Kidney (tissue), 13 donors: ENCODE measurements at regions not wholly inside any gene's neighbourhood (a gene's known extent, or its start where the extent isn't known, plus 50 kb on each side); places are given as distances from the start of the nearest gene placed in this dataset.

ENCODE experiments used
- DNase-seq, 5 donors: peaks; one replicate each; pipeline ENCODE4 v3.0.0-alpha.2; 2013 to 2020
- FAIRE-seq: peaks from 2 replicates; lab custom pipeline; 2012; peaks lifted over from hg19 to GRCh38; lab: Jason Lieb, UNC
- H3K27ac ChIP-seq, 2 donors: one replicate each; pipeline ENCODE4 v1.7.0; 2013; ENCODE audit warnings: low read depth in 2 of 2, low read length in 2 of 2, inconsistent platforms in 1 of 2
- H3K27me3 ChIP-seq: one replicate; pipeline ENCODE4 v1.7.1; 2013; ENCODE audit warnings: low read length, inconsistent platforms; ENCODE audit not compliant: control insufficient read depth, insufficient read depth
- H3K36me3 ChIP-seq, 3 donors: one replicate each; pipeline versions ENCODE4 v1.7.0 to v1.7.1; 2013; ENCODE audit warnings: low read length in 3 of 3, control low read depth in 1 of 3, inconsistent platforms in 1 of 3; ENCODE audit not compliant: insufficient read depth in 3 of 3, control insufficient read depth in 2 of 3
- H3K4me1 ChIP-seq, 3 donors: one replicate each; pipeline versions ENCODE4 v1.7.0 to v1.7.1; 2013; ENCODE audit warnings: low read length in 3 of 3, inconsistent platforms in 1 of 3, low read depth in 1 of 3; ENCODE audit not compliant: control insufficient read depth in 2 of 3, insufficient read depth in 2 of 3
- H3K4me3 ChIP-seq, 3 donors: one replicate each; pipeline versions ENCODE4 v1.7.0 to v1.8.1; 2013; ENCODE audit warnings: low read length in 3 of 3, control low read depth in 1 of 3, inconsistent platforms in 1 of 3
- H3K9ac ChIP-seq, 3 donors: one replicate each; pipeline versions ENCODE4 v1.7.0 to v1.7.1; 2013; ENCODE audit warnings: low read length in 3 of 3, control low read depth in 1 of 3, inconsistent platforms in 1 of 3
- H3K9me3 ChIP-seq, 3 donors: one replicate each; pipeline versions ENCODE4 v1.7.0 to v1.7.1; 2013; ENCODE audit warnings: low read length in 3 of 3, control low read depth in 1 of 3, inconsistent platforms in 1 of 3; ENCODE audit not compliant: control insufficient read depth in 2 of 3, insufficient read depth in 1 of 3
- CTCF ChIP-seq: IDR thresholded peaks from 3 replicates; pipeline ENCODE4 v1.5.1; 2012; ENCODE audit warnings: mild to moderate bottlenecking, moderate library complexity, borderline replicate concordance; ENCODE audit not compliant: insufficient read depth; ENCODE audit errors: extremely low read depth
- intact Hi-C: fragments of 100-400 bp; cut with DNase I; formaldehyde crosslinking; loops from one replicate; pipeline ENCODE4 v1.11.1; 2022
- donor health status: control.
- donor health status: control.
- donor health status: control.
- donor health status: control.
- donor health status: control.
- donor health status: DM: yes; HTN: yes; CAD: no.
- donor health status: Normal renal cell carcinoma (clear cell type).

- no peak overlapping the region for H3K27ac ChIP-seq
- no peaks in the 10 kb centered on the region for H3K36me3 ChIP-seq
- no peaks in the 10 kb centered on the region for H3K4me1 ChIP-seq
- H3K4me3 ChIP-seq = no peak overlapping the region
- H3K27me3 ChIP-seq = no peaks in the 10 kb centered on the region
- FAIRE-seq = no peak
- peaks cover 0 to 4% (median 0%) of the 10 kb centered on the region in 3 donors for H3K9me3 ChIP-seq
- H3K9ac ChIP-seq = no peak overlapping the region
- no peak for TF ChIP-seq CTCF
- intact Hi-C loops = no loop called here
- no peak for DNase-seq
Measured at GRCh38 chr10:123599366-123599849, 66.7 kb upstream of the GPR26 start.

GRCh38 chr10:123600177-123600576 is 66.0 kb upstream of the GPR26 start:
- H3K4me3 ChIP-seq = no peak overlapping the region
- intact Hi-C loops = no loop called here
- DNase-seq = no peak
- TF ChIP-seq CTCF = no peak
- H3K27ac ChIP-seq = no peak overlapping the region
- no peak for FAIRE-seq
- H3K27me3 ChIP-seq = no peaks in the 10 kb centered on the region
- peaks cover 0 to 4% (median 0%) of the 10 kb centered on the region in 3 donors for H3K9me3 ChIP-seq
- H3K4me1 ChIP-seq = no peaks in the 10 kb centered on the region
- no peak overlapping the region for H3K9ac ChIP-seq
- H3K36me3 ChIP-seq = no peaks in the 10 kb centered on the region

- Histone ChIP-seq H3K9me3 (peaks cover 0 to 4% (median 0%) of the 10 kb centered on the region in 3 donors), H3K9ac (no peak overlapping the region)
Measured at GRCh38 chr10:123603130-123603529, 63.0 kb upstream of the GPR26 start.

More at GRCh38 chr10:123603130-123603529, 63.0 kb upstream of the GPR26 start:
- H3K27me3 ChIP-seq = no peaks in the 10 kb centered on the region
- no peak overlapping the region for H3K4me3 ChIP-seq
- no peak for TF ChIP-seq CTCF
- H3K27ac ChIP-seq = no peak overlapping the region
- FAIRE-seq = no peak
- no peaks in the 10 kb centered on the region for H3K4me1 ChIP-seq
- DNase-seq = no peak
- intact Hi-C loops = no loop called here
- H3K36me3 ChIP-seq = no peaks in the 10 kb centered on the region
